Neural progenitor cell (in vitro differentiated cells): ENCODE measurements at regions not wholly inside any gene's neighbourhood (a gene's known extent, or its start where the extent isn't known, plus 50 kb on each side); places are given as distances from the start of the nearest gene placed in this dataset.

Experiments
- DNase-seq: peaks from one replicate; pipeline ENCODE4 v3.0.0-alpha.2; 2016; ENCODE audit warnings: low spot score
- H2AFZ ChIP-seq: fragments of 200-600 bp; sonication (generic); replicated peaks from 2 replicates; pipeline ENCODE4 v1.6.1; 2016; ENCODE audit warnings: antibody characterized with exemption
- H3F3A ChIP-seq: fragments of 200-600 bp; sonication (generic); 2 replicates; pipeline ENCODE4 v1.6.1; 2016; ENCODE audit warnings: antibody characterized with exemption, low read depth
- H3K27ac ChIP-seq: fragments of 200-600 bp; sonication (generic); 2 replicates; pipeline ENCODE4 v1.5.1; 2016; ENCODE audit warnings: mild to moderate bottlenecking
- H3K27me3 ChIP-seq: fragments of 200-600 bp; sonication (generic); 2 replicates; pipeline ENCODE4 v1.6.1; 2016; ENCODE audit warnings: mild to moderate bottlenecking, moderate library complexity
- H3K36me3 ChIP-seq: fragments of 200-600 bp; sonication (generic); 2 replicates; pipeline ENCODE4 v1.5.1; 2016
- H3K4me1 ChIP-seq: fragments of 200-600 bp; sonication (generic); 2 replicates; pipeline ENCODE4 v1.6.1; 2016; ENCODE audit warnings: mixed run types
- H3K4me2 ChIP-seq: fragments of 200-600 bp; sonication (generic); 2 replicates; pipeline ENCODE4 v1.6.1; 2016
- H3K4me3 ChIP-seq: fragments of 200-600 bp; sonication (generic); 2 replicates; pipeline ENCODE4 v1.5.1; 2016
- H3K79me2 ChIP-seq: fragments of 200-600 bp; sonication (generic); 2 replicates; pipeline ENCODE4 v1.6.1; 2016; ENCODE audit warnings: low read depth
- H3K9ac ChIP-seq: fragments of 200-600 bp; sonication (generic); 2 replicates; pipeline ENCODE4 v1.6.1; 2016
- H3K9me3 ChIP-seq: fragments of 200-600 bp; sonication (generic); 2 replicates; pipeline ENCODE4 v1.5.1; 2016; ENCODE audit warnings: low read depth
- H4K20me1 ChIP-seq: fragments of 200-600 bp; sonication (generic); 2 replicates; pipeline ENCODE4 v1.6.1; 2016; ENCODE audit warnings: low read depth
- H3K27ac Mint-ChIP-seq: 3 replicates; pipeline ENCODE4 v1.8.0; 2021; ENCODE audit warnings: mixed read lengths
- H3K27me3 Mint-ChIP-seq: 2 replicates; pipeline ENCODE4 v1.8.0; 2022; ENCODE audit warnings: low read depth, mild to moderate bottlenecking, inconsistent platforms, moderate library complexity, mixed read lengths; ENCODE audit not compliant: insufficient read depth
- H3K36me3 Mint-ChIP-seq: 3 replicates; pipeline ENCODE4 v1.8.0; 2021; ENCODE audit warnings: mixed read lengths
- H3K4me1 Mint-ChIP-seq: 3 replicates; pipeline ENCODE4 v1.8.0; 2021; ENCODE audit warnings: mixed read lengths
- H3K4me3 Mint-ChIP-seq: 3 replicates; pipeline ENCODE4 v1.8.0; 2021; ENCODE audit warnings: mild to moderate bottlenecking, moderate library complexity, mixed read lengths
- H3K9me3 Mint-ChIP-seq: 3 replicates; pipeline ENCODE4 v1.8.0; 2020; ENCODE audit warnings: mixed read lengths
- EZH2 ChIP-seq: fragments of 200-600 bp; sonication (generic); IDR thresholded peaks from 2 replicates; pipeline ENCODE4 v1.6.1; 2017; ENCODE audit warnings: antibody characterized with exemption, mild to moderate bottlenecking, moderate library complexity
- EZH2phosphoT487 ChIP-seq: fragments of 200-600 bp; sonication (generic); IDR thresholded peaks from 2 replicates; pipeline ENCODE4 v1.6.1; 2017; ENCODE audit warnings: antibody characterized with exemption
- TF ChIP-seq, protein P1 (sequence below): fragments of 200-600 bp; sonication (generic); IDR thresholded peaks from 2 replicates; pipeline ENCODE4 v1.5.1; 2017; ENCODE audit warnings: antibody characterized with exemption, mild to moderate bottlenecking

DNA sequence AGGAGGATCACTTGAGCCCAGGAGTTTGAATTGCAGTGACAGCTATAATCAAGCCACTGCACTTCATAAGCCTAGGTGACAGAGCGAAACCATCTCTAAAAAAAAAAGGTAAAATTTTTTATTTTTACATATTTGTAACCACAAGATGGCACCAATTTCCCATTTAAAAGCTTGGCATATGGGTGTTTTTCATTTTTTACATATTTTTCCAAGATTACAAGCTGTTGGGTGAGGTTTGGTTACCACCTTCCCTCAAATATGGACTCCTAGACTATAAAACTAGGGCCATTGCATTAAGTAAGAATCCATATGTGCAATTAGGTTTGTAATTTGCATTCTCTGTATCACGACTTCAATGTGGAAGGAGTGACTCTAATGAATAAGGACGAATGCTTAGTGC lies 129.3 kb upstream of the ACBD5 start:
- Histone ChIP-seq H3K27me3 (no peaks in the 10 kb centered on the region), H4K20me1 (no peaks in the 10 kb centered on the region), H3K4me3 (no peak overlapping the region), H3K27ac (no peak overlapping the region), H3K36me3 (no peaks in the 10 kb centered on the region), H3F3A (no peaks in the 10 kb centered on the region), H3K4me1 (no peaks in the 10 kb centered on the region), H3K4me2 (no peak overlapping the region), H3K79me2 (no peaks in the 10 kb centered on the region), H3K9ac (no peak overlapping the region), H3K9me3 (no peaks in the 10 kb centered on the region), H2AFZ (peak overlapping the region; percentile 44)
- no peak for DNase-seq
- peaks cover 4% of the 10 kb centered on the region for H3K27me3 Mint-ChIP-seq
- H3K27ac Mint-ChIP-seq = no peak overlapping the region
- no peak overlapping the region for H3K4me3 Mint-ChIP-seq
- no peaks in the 10 kb centered on the region for H3K4me1 Mint-ChIP-seq
- no peaks in the 10 kb centered on the region for H3K36me3 Mint-ChIP-seq
- H3K9me3 Mint-ChIP-seq = no peaks in the 10 kb centered on the region
- TF ChIP-seq EZH2 = no peak
- TF ChIP-seq, protein P1, sequence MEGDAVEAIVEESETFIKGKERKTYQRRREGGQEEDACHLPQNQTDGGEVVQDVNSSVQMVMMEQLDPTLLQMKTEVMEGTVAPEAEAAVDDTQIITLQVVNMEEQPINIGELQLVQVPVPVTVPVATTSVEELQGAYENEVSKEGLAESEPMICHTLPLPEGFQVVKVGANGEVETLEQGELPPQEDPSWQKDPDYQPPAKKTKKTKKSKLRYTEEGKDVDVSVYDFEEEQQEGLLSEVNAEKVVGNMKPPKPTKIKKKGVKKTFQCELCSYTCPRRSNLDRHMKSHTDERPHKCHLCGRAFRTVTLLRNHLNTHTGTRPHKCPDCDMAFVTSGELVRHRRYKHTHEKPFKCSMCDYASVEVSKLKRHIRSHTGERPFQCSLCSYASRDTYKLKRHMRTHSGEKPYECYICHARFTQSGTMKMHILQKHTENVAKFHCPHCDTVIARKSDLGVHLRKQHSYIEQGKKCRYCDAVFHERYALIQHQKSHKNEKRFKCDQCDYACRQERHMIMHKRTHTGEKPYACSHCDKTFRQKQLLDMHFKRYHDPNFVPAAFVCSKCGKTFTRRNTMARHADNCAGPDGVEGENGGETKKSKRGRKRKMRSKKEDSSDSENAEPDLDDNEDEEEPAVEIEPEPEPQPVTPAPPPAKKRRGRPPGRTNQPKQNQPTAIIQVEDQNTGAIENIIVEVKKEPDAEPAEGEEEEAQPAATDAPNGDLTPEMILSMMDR = peak; percentile 52
- no peak for TF ChIP-seq EZH2phosphoT487

DNA sequence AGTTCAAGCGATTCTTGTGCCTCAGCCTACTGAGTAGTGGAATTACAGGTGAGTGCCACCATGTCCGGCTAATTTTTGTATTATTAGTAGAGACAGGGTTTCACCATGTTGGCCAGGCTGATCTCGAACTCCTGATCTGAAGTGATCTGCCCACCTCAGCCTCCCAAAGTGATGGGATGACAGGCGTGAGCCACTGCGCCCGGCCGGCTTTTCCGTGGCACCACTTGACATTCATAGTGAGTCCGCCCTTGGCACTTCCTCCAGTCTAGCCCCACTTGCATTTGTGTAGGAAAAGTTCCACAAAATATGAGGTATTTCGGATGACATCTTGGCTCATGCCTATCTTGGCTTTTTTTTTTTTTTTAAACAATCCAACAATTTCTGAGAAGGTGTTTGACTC lies 128.1 kb upstream of the ACBD5 start:
- Histone ChIP-seq H3K4me3 (no peak overlapping the region), H3K79me2 (no peaks in the 10 kb centered on the region), H4K20me1 (no peaks in the 10 kb centered on the region), H3K4me2 (no peak overlapping the region), H3K4me1 (no peaks in the 10 kb centered on the region), H3K27me3 (no peaks in the 10 kb centered on the region), H3K36me3 (no peaks in the 10 kb centered on the region), H3F3A (no peaks in the 10 kb centered on the region), H2AFZ (no peak overlapping the region), H3K27ac (no peak overlapping the region), H3K9ac (no peak overlapping the region), H3K9me3 (no peaks in the 10 kb centered on the region)
- H3K9me3 Mint-ChIP-seq = no peaks in the 10 kb centered on the region
- H3K4me1 Mint-ChIP-seq = no peaks in the 10 kb centered on the region
- no peak for DNase-seq
- peaks cover 2% of the 10 kb centered on the region for H3K27me3 Mint-ChIP-seq
- TF ChIP-seq, protein P1 = no peak
- TF ChIP-seq EZH2 = no peak
- no peak for TF ChIP-seq EZH2phosphoT487
- H3K4me3 Mint-ChIP-seq = no peak overlapping the region
- no peak overlapping the region for H3K27ac Mint-ChIP-seq
- no peaks in the 10 kb centered on the region for H3K36me3 Mint-ChIP-seq

DNA sequence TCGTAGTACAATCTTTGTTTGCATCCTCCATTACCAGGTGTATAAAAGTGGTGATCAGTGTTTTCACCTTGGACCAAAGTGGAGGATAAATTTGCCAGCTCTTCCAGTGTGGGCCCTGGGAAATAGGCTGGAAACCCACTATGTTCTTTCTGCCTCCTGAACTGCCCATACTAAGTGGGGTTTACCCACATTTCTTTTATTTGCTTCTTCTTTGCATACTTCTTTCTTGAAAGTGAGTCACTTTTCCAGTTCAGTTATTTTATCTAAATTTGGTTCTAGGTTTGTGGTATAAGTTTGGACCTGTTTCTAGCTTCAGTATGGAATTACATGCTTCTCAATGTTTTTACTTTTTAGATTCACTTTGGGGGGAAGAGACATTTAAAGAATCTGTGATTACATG lies 126.2 kb upstream of the ACBD5 start:
- Histone ChIP-seq H3K4me2 (no peak overlapping the region), H3K4me3 (no peak overlapping the region), H3K9ac (no peak overlapping the region), H3F3A (no peaks in the 10 kb centered on the region), H3K4me1 (no peaks in the 10 kb centered on the region), H3K9me3 (no peaks in the 10 kb centered on the region), H2AFZ (no peak overlapping the region), H3K79me2 (no peaks in the 10 kb centered on the region), H4K20me1 (no peaks in the 10 kb centered on the region), H3K36me3 (no peaks in the 10 kb centered on the region), H3K27me3 (no peaks in the 10 kb centered on the region), H3K27ac (no peak overlapping the region)
- no peak for DNase-seq
- Mint-ChIP-seq H3K27ac (no peak overlapping the region), H3K9me3 (no peaks in the 10 kb centered on the region), H3K27me3 (peaks cover 2% of the 10 kb centered on the region), H3K36me3 (no peaks in the 10 kb centered on the region), H3K4me1 (no peaks in the 10 kb centered on the region), H3K4me3 (no peak overlapping the region)
- TF ChIP-seq EZH2 = no peak
- no peak for TF ChIP-seq EZH2phosphoT487
- TF ChIP-seq, protein P1 = no peak

DNA sequence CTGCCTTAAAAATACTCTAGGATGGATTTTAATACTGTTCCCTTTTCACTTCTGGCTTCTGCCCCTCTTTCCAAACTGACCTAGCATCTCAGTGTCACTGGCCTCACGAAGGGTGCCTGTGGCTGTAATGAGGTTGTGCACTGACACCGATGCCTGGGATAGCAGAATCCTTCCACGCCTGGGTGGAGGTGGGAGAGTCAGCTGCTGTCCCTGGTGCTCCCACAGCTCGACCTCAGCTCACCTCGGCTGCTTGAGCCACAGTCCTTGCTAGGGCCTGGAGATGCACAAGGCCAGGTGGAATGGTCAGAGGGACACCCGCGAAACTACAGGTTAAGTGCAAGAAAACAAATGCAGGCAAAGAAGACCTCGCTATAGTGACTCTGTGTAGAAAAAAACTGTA lies 123.4 kb upstream of the ACBD5 start:
- H3K4me3 ChIP-seq = no peak overlapping the region
- no peaks in the 10 kb centered on the region for H3K9me3 Mint-ChIP-seq
- no peaks in the 10 kb centered on the region for H3K79me2 ChIP-seq
- no peak overlapping the region for H3K4me3 Mint-ChIP-seq
- no peaks in the 10 kb centered on the region for H3K36me3 Mint-ChIP-seq
- no peak overlapping the region for H3K27ac Mint-ChIP-seq
- no peak overlapping the region for H2AFZ ChIP-seq
- H3F3A ChIP-seq = no peaks in the 10 kb centered on the region
- H3K9ac ChIP-seq = no peak overlapping the region
- no peaks in the 10 kb centered on the region for H4K20me1 ChIP-seq
- no peaks in the 10 kb centered on the region for H3K27me3 Mint-ChIP-seq
- no peaks in the 10 kb centered on the region for H3K4me1 ChIP-seq
- H3K27me3 ChIP-seq = no peaks in the 10 kb centered on the region
- no peaks in the 10 kb centered on the region for H3K9me3 ChIP-seq
- H3K4me2 ChIP-seq = no peak overlapping the region
- no peak overlapping the region for H3K27ac ChIP-seq
- TF ChIP-seq, protein P1 = no peak
- TF ChIP-seq EZH2 (no peak), EZH2phosphoT487 (no peak)
- H3K36me3 ChIP-seq = no peaks in the 10 kb centered on the region
- no peak for DNase-seq
- no peaks in the 10 kb centered on the region for H3K4me1 Mint-ChIP-seq
